WTC11 (cell line): ENCODE measurements at regions not wholly inside any gene's neighbourhood (a gene's known extent, or its start where the extent isn't known, plus 50 kb on each side); places are given as distances from the start of the nearest gene placed in this dataset.

Experiments used
- CTCF ChIP-seq: fragments of 200-600 bp; IDR thresholded peaks from 2 replicates; pipeline ENCODE4 v1.8.0; 2022; ENCODE audit warnings: antibody characterized with exemption
- HMGXB4 ChIP-seq: sonication (generic); formaldehyde crosslinking; IDR thresholded peaks from 2 replicates; pipeline ENCODE4 v1.8.1; 2023; ENCODE audit warnings: mild to moderate bottlenecking, moderate library complexity, missing genetic modification reagents
- NFATC4 ChIP-seq: fragments of 250-450 bp; sonication (Bioruptor Pico); IDR thresholded peaks from 2 replicates; pipeline ENCODE4 v1.9.0; 2021; ENCODE audit warnings: mild to moderate bottlenecking
- NR2C2 ChIP-seq: sonication (generic); formaldehyde crosslinking; IDR thresholded peaks from 2 replicates; pipeline ENCODE4 v1.8.0; 2022; ENCODE audit warnings: mild to moderate bottlenecking, missing genetic modification reagents
- SP1 ChIP-seq: sonication (generic); formaldehyde crosslinking; conservative IDR thresholded peaks from 2 replicates; pipeline ENCODE4 v1.8.1; 2022; ENCODE audit warnings: missing genetic modification reagents
- USF2 ChIP-seq: sonication (generic); formaldehyde crosslinking; IDR thresholded peaks from 2 replicates; pipeline ENCODE4 v1.8.1; 2023; ENCODE audit warnings: mild to moderate bottlenecking, missing genetic modification reagents, moderate library complexity

- TF ChIP-seq CTCF (no peak), SP1 (CRISPR knock-in tag) (no peak), USF2 (no peak), NFATC4 (CRISPR knock-in tag) (no peak), HMGXB4 (no peak), NR2C2 (CRISPR knock-in tag) (no peak)
Observed at GRCh38 chr10:36688717-36689116, 436.7 kb upstream of the ANKRD30A start.
